Skeletal muscle tissue (tissue), 3 donors: ENCODE measurements at regions not wholly inside any gene's neighbourhood (a gene's known extent, or its start where the extent isn't known, plus 50 kb on each side); places are given as distances from the start of the nearest gene placed in this dataset.

Experiments
- H3K27ac ChIP-seq: one replicate; pipeline ENCODE4 v1.7.0; 2013; ENCODE audit warnings: mild to moderate bottlenecking, low read depth, low read length, inconsistent platforms
- H3K27me3 ChIP-seq, 3 donors: one replicate each; pipeline ENCODE4 v1.7.0; 2013; ENCODE audit warnings: low read length in 3 of 3; ENCODE audit not compliant: control insufficient read depth in 3 of 3, insufficient read depth in 3 of 3
- H3K36me3 ChIP-seq, 3 donors: one replicate each; pipeline ENCODE4 v1.7.0; 2013; ENCODE audit warnings: low read length in 3 of 3; ENCODE audit not compliant: control insufficient read depth in 3 of 3, insufficient read depth in 3 of 3
- H3K4me1 ChIP-seq, 3 donors: one replicate each; pipeline ENCODE4 v1.7.0; 2013; ENCODE audit warnings: low read length in 3 of 3, mild to moderate bottlenecking in 3 of 3; ENCODE audit not compliant: control insufficient read depth in 3 of 3, insufficient read depth in 3 of 3
- H3K4me3 ChIP-seq, 3 donors: one replicate each; pipeline ENCODE4 v1.7.0; 2013; ENCODE audit warnings: low read length in 3 of 3
- H3K9ac ChIP-seq, 3 donors: one replicate each; pipeline ENCODE4 v1.7.0; 2013; ENCODE audit warnings: low read length in 3 of 3, mild to moderate bottlenecking in 3 of 3, moderate library complexity in 2 of 3, low read depth in 1 of 3
- H3K9me3 ChIP-seq, 3 donors: one replicate each; pipeline ENCODE4 v1.7.0; 2013; ENCODE audit warnings: low read length in 3 of 3; ENCODE audit not compliant: control insufficient read depth in 3 of 3
- donor health status: Osteomylitis.

- H3K36me3 ChIP-seq = no peaks in the 10 kb centered on the region
- H3K9me3 ChIP-seq = no peaks in the 10 kb centered on the region
- no peak overlapping the region for H3K4me3 ChIP-seq
- H3K27ac ChIP-seq = no peak overlapping the region
- no peaks in the 10 kb centered on the region for H3K4me1 ChIP-seq
- H3K9ac ChIP-seq = no peak overlapping the region
- no peaks in the 10 kb centered on the region for H3K27me3 ChIP-seq
Observed at GRCh38 chr4:44869222-44869882, 143.0 kb upstream of the GNPDA2 start.

- Histone ChIP-seq H3K9me3 (no peaks in the 10 kb centered on the region), H3K36me3 (no peaks in the 10 kb centered on the region), H3K27me3 (no peaks in the 10 kb centered on the region), H3K9ac (no peak overlapping the region), H3K4me1 (no peaks in the 10 kb centered on the region), H3K4me3 (no peak overlapping the region), H3K27ac (no peak overlapping the region)
Observed at GRCh38 chr4:44861756-44862155, 135.4 kb upstream of the GNPDA2 start.

- Histone ChIP-seq H3K9ac (no peak overlapping the region), H3K9me3 (no peaks in the 10 kb centered on the region), H3K27ac (no peak overlapping the region), H3K36me3 (no peaks in the 10 kb centered on the region), H3K4me3 (no peak overlapping the region), H3K27me3 (no peaks in the 10 kb centered on the region), H3K4me1 (no peaks in the 10 kb centered on the region)
Observed at GRCh38 chr4:44859477-44859876, 133.1 kb upstream of the GNPDA2 start.

- Histone ChIP-seq H3K9me3 (peaks cover 0 to 3% (median 0%) of the 10 kb centered on the region in 3 donors), H3K27ac (no peak overlapping the region), H3K27me3 (no peaks in the 10 kb centered on the region), H3K36me3 (no peaks in the 10 kb centered on the region), H3K4me1 (no peaks in the 10 kb centered on the region), H3K4me3 (no peak overlapping the region), H3K9ac (no peak overlapping the region)
Observed at GRCh38 chr4:44848466-44848865, 122.1 kb upstream of the GNPDA2 start.

GRCh38 chr4:44845993-44846392 is 119.6 kb upstream of the GNPDA2 start:
- no peak overlapping the region for H3K27ac ChIP-seq
- H3K27me3 ChIP-seq = no peaks in the 10 kb centered on the region
- no peak overlapping the region for H3K4me3 ChIP-seq
- no peaks in the 10 kb centered on the region for H3K9me3 ChIP-seq
- H3K4me1 ChIP-seq = no peaks in the 10 kb centered on the region
- H3K36me3 ChIP-seq = no peaks in the 10 kb centered on the region
- no peak overlapping the region for H3K9ac ChIP-seq

- Histone ChIP-seq H3K27me3 (no peaks in the 10 kb centered on the region), H3K9ac (no peak overlapping the region), H3K4me1 (no peaks in the 10 kb centered on the region), H3K27ac (no peak overlapping the region), H3K36me3 (no peaks in the 10 kb centered on the region), H3K4me3 (no peak overlapping the region), H3K9me3 (peaks cover 0 to 2% (median 0%) of the 10 kb centered on the region in 3 donors)
Observed at GRCh38 chr4:44845309-44845708, 119.0 kb upstream of the GNPDA2 start.

GRCh38 chr4:44842531-44842930 is 116.2 kb upstream of the GNPDA2 start:
- H3K36me3 ChIP-seq = no peaks in the 10 kb centered on the region
- no peak overlapping the region for H3K9ac ChIP-seq
- peaks cover 0 to 4% (median 0%) of the 10 kb centered on the region in 3 donors for H3K9me3 ChIP-seq

GRCh38 chr4:44817930-44818329 is 91.6 kb upstream of the GNPDA2 start:
- Histone ChIP-seq H3K27me3 (no peaks in the 10 kb centered on the region), H3K4me3 (no peak overlapping the region), H3K9me3 (peaks cover 0 to 4% (median 0%) of the 10 kb centered on the region in 3 donors), H3K36me3 (no peaks in the 10 kb centered on the region), H3K4me1 (no peaks in the 10 kb centered on the region), H3K9ac (no peak overlapping the region), H3K27ac (no peak overlapping the region)

More at GRCh38 chr4:44842531-44842930, 116.2 kb upstream of the GNPDA2 start:
- Histone ChIP-seq H3K4me3 (no peak overlapping the region), H3K27ac (no peak overlapping the region), H3K27me3 (no peaks in the 10 kb centered on the region), H3K4me1 (no peaks in the 10 kb centered on the region)

- no peaks in the 10 kb centered on the region for H3K9me3 ChIP-seq
- no peaks in the 10 kb centered on the region for H3K36me3 ChIP-seq
- no peak overlapping the region for H3K4me3 ChIP-seq
- no peaks in the 10 kb centered on the region for H3K4me1 ChIP-seq
- no peaks in the 10 kb centered on the region for H3K27me3 ChIP-seq
- H3K27ac ChIP-seq = no peak overlapping the region
- H3K9ac ChIP-seq = no peak overlapping the region
Observed at GRCh38 chr4:44806071-44806470, 79.7 kb upstream of the GNPDA2 start.

- H3K27ac ChIP-seq = no peak overlapping the region
- H3K27me3 ChIP-seq = no peaks in the 10 kb centered on the region
- H3K4me1 ChIP-seq = no peaks in the 10 kb centered on the region
- H3K9me3 ChIP-seq = no peaks in the 10 kb centered on the region
- H3K9ac ChIP-seq = no peak overlapping the region
- no peak overlapping the region for H3K4me3 ChIP-seq
- no peaks in the 10 kb centered on the region for H3K36me3 ChIP-seq
Observed at GRCh38 chr4:44804301-44804700, 77.9 kb upstream of the GNPDA2 start.
